ENCODE measurements at regions not wholly inside any gene's neighbourhood (a gene's known extent, or its start where the extent isn't known, plus 50 kb on each side); places are given as distances from the start of the nearest gene placed in this dataset.

DNA sequence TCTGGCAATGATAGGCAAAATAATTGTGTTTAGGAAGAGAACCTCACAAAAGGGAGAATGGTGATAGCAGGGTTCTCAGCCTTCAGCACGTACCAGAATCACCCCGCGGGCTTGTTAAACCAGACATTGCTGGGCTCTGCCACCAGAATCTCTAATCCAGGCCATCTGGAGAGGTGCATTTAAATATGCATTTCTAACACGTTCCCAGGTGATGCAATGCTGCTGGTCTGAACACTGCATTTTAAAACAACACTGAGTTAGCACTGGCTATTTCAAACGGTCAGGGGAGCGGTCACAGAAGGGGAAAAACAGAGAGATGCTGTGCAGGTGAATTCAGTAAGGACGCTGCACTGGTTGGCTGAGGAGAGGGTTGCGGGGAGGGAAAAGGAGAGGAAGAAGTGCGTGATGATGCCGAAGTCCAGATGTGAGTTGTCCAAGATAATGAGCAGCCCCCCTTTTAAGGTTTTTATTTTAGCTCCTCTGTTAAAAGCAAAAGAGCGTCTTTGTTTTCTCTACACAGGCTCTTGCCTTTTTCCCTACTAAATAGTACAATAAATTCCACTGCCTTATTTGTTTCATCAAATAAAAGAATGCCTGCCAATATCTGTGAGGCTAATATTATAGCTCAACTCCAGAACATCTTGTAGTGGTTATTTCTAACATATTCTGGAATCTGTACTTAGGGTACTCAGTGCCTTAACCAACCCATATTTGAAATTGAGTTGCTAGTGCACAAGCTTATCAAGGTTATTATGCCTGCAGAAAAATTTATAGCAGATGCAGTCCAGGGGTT is 109.6 kb upstream of the POU2AF2 start:
- H3K9me3 Mint-ChIP-seq = no peaks in the 10 kb centered on the region
- Histone ChIP-seq H3K4me2 (ENCODE audit: insufficient read depth, insufficient read length, low read length) (no peak overlapping the region), H3K56ac (ENCODE audit: insufficient read length, low read depth, low read length) (no peak overlapping the region), H3K4ac (ENCODE audit: low read depth, low read length) (no peak overlapping the region), H3K27me3 (ENCODE audit: insufficient read depth, low read length) (no peaks in the 10 kb centered on the region), H2AFZ (ENCODE audit: low read length) (no peak overlapping the region), H3K79me2 (ENCODE audit: insufficient read depth, low read length) (no peaks in the 10 kb centered on the region), H3K18ac (ENCODE audit: insufficient read length, low read depth, low read length) (no peak overlapping the region), H3K9ac (ENCODE audit: extremely low read depth, insufficient read length, low read length) (no peak overlapping the region), H4K20me1 (ENCODE audit: control insufficient read depth, insufficient read depth, insufficient read length) (no peaks in the 10 kb centered on the region), H2AK5ac (ENCODE audit: insufficient read length, low read length) (no peak overlapping the region), H3K4me1 (ENCODE audit: insufficient read depth, low read length) (no peaks in the 10 kb centered on the region; the same call in 1 of the 2 replicates), H3K14ac (ENCODE audit: insufficient read depth, low read length) (no peak overlapping the region), H4K5ac (ENCODE audit: insufficient read length, low read depth, low read length) (no peak overlapping the region), H2BK12ac (ENCODE audit: insufficient read length, low read depth, low read length) (no peak overlapping the region), H3K79me1 (ENCODE audit: insufficient read depth, low read depth, low read length, poor library complexity, severe bottlenecking) (no peaks in the 10 kb centered on the region), H2BK15ac (ENCODE audit: low read depth, low read length) (no peak overlapping the region), H3K23ac (ENCODE audit: insufficient read length, low read depth, low read length) (no peak overlapping the region), H4K8ac (replicated peaks; ENCODE audit: insufficient read length, low read depth, low read length) (no peak overlapping the region), H3K23me2 (ENCODE audit: insufficient read length, low read depth, low read length, poor library complexity, severe bottlenecking) (no peaks in the 10 kb centered on the region), H4K91ac (ENCODE audit: insufficient read length, low read depth, low read length) (no peak overlapping the region), H3K27ac (ENCODE audit: insufficient read length, low read depth, low read length) (no peak overlapping the region), H2BK5ac (ENCODE audit: insufficient read length, low read length) (no peak overlapping the region), H3K9me3 (ENCODE audit: control insufficient read depth, low read depth, low read length) (no peaks in the 10 kb centered on the region), H2BK120ac (ENCODE audit: low read depth, low read length, poor library complexity, severe bottlenecking) (no peak overlapping the region), H2BK20ac (ENCODE audit: low read depth, low read length, poor library complexity, severe bottlenecking) (no peak overlapping the region), H3T11ph (ENCODE audit: low read length) (no peak overlapping the region)
- no peaks in the 10 kb centered on the region for H3K27me3 Mint-ChIP-seq (ENCODE audit: low read depth)
- H3K27ac Mint-ChIP-seq = peak overlapping the region in 2 of 3 experiments; percentile 3 to 9; a peak in 3 of 7 replicates
- no CpG with 5 or more reads among the region's 11 CpGs for WGBS (ENCODE audit: extremely low coverage, insufficient read length, low lambda C conversion rate)
- TF ChIP-seq, protein P1, sequence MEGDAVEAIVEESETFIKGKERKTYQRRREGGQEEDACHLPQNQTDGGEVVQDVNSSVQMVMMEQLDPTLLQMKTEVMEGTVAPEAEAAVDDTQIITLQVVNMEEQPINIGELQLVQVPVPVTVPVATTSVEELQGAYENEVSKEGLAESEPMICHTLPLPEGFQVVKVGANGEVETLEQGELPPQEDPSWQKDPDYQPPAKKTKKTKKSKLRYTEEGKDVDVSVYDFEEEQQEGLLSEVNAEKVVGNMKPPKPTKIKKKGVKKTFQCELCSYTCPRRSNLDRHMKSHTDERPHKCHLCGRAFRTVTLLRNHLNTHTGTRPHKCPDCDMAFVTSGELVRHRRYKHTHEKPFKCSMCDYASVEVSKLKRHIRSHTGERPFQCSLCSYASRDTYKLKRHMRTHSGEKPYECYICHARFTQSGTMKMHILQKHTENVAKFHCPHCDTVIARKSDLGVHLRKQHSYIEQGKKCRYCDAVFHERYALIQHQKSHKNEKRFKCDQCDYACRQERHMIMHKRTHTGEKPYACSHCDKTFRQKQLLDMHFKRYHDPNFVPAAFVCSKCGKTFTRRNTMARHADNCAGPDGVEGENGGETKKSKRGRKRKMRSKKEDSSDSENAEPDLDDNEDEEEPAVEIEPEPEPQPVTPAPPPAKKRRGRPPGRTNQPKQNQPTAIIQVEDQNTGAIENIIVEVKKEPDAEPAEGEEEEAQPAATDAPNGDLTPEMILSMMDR (conservative IDR thresholded peaks at IDR 0.05) = no peak
- H3K36me3 Mint-ChIP-seq (ENCODE audit: insufficient read depth in 1 of 3, low read depth in 3 of 3) = no peaks in the 10 kb centered on the region; a peak in 1 of 7 replicates
- peaks cover 9 to 10% of the 10 kb centered on the region in 2 experiments for H3K4me1 Mint-ChIP-seq
- no peak for DNase-seq
- H3K4me3 Mint-ChIP-seq = no peak overlapping the region
